Smooth muscle cell (in vitro differentiated cells): ENCODE measurements at regions not wholly inside any gene's neighbourhood (a gene's known extent, or its start where the extent isn't known, plus 50 kb on each side); places are given as distances from the start of the nearest gene placed in this dataset.

Experiments
- DNase-seq: peaks from one replicate; lab custom pipeline; 2025; ENCODE audit not compliant: unreplicated experiment; lab: John Stamatoyannopoulos, UW
- H2AFZ ChIP-seq: fragments of 200-600 bp; sonication (generic); 2 replicates; pipeline ENCODE4 v1.6.0; 2016; ENCODE audit warnings: antibody characterized with exemption, low read depth, mild to moderate bottlenecking
- H3F3A ChIP-seq: fragments of 200-600 bp; sonication (generic); 2 replicates; pipeline ENCODE4 v1.6.0; 2017; ENCODE audit warnings: antibody characterized with exemption, low read depth
- H3K27ac ChIP-seq: fragments of 200-600 bp; sonication (generic); 2 replicates; pipeline ENCODE4 v1.5.1; 2016; ENCODE audit warnings: low read depth, mild to moderate bottlenecking
- H3K27me3 ChIP-seq: fragments of 200-600 bp; sonication (generic); 2 replicates; pipeline ENCODE4 v1.6.1; 2016; ENCODE audit warnings: low read depth, mild to moderate bottlenecking
- H3K36me3 ChIP-seq: fragments of 200-600 bp; sonication (generic); 2 replicates; pipeline ENCODE4 v1.5.1; 2016; ENCODE audit warnings: low read depth
- H3K4me1 ChIP-seq: fragments of 200-600 bp; sonication (generic); 2 replicates; pipeline ENCODE4 v1.5.1; 2016; ENCODE audit warnings: low read depth
- H3K4me2 ChIP-seq: fragments of 200-600 bp; sonication (generic); 2 replicates; pipeline ENCODE4 v1.6.0; 2016; ENCODE audit warnings: mild to moderate bottlenecking
- H3K4me3 ChIP-seq: fragments of 200-600 bp; sonication (generic); 2 replicates; pipeline ENCODE4 v1.5.1; 2016; ENCODE audit warnings: mild to moderate bottlenecking
- H3K79me2 ChIP-seq: fragments of 200-600 bp; sonication (generic); 2 replicates; pipeline ENCODE4 v1.6.0; 2016; ENCODE audit warnings: low read depth, mild to moderate bottlenecking
- H3K9ac ChIP-seq: fragments of 200-600 bp; sonication (generic); 2 replicates; pipeline ENCODE4 v1.6.0; 2016; ENCODE audit warnings: low read depth
- H3K9me3 ChIP-seq: fragments of 200-600 bp; sonication (generic); replicated peaks from 2 replicates; pipeline ENCODE4 v1.5.1; 2016; ENCODE audit warnings: low read depth
- H4K20me1 ChIP-seq: fragments of 200-600 bp; sonication (generic); 2 replicates; pipeline ENCODE4 v1.6.0; 2016; ENCODE audit warnings: low read depth
- WGBS: methylation state at CpG from one replicate; pipeline ENCODE4 v1.1.7; 2016; ENCODE audit warnings: low lambda C conversion rate; 5-methylcytosine and 5-hydroxymethylcytosine counted together
- TF ChIP-seq, protein P1 (sequence below): fragments of 200-600 bp; sonication (generic); IDR thresholded peaks from 2 replicates; pipeline ENCODE4 v1.5.1; 2017; ENCODE audit warnings: borderline replicate concordance, mild to moderate bottlenecking, antibody characterized with exemption; ENCODE audit not compliant: insufficient read depth, poor library complexity, severe bottlenecking

DNA sequence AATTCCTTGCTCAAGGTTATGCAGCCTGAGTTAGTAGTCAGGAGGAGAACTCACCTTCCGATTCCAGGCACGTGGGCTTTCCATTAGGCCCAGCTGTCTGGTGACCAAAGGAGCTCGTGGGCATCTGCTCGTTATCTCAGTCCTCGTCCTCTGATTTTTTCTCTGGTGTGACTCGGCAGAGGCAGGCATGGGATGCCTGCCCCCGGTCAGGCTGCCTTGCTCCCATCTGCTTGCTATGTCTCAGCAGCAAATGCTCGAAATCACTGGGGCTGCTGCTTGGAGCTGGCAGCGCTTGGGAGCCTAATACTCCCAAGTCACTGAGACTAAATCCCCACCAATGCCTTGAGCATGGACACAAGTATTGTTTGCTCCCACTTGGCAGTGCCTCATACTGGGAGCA is 84.5 kb upstream of the NMNAT3 start:
- DNase-seq, result no peak
- 57% methylated on average over 9 of the region's 9 CpGs for WGBS
- no peaks in the 10 kb centered on the region for H3K27me3 ChIP-seq
- H3K9me3 ChIP-seq, result no peaks in the 10 kb centered on the region
- H3K4me2 ChIP-seq, result no peak overlapping the region
- H2AFZ ChIP-seq, result no peak overlapping the region
- H3F3A ChIP-seq, result no peaks in the 10 kb centered on the region
- no peaks in the 10 kb centered on the region for H3K79me2 ChIP-seq
- H3K36me3 ChIP-seq, result no peaks in the 10 kb centered on the region
- H3K9ac ChIP-seq, result no peak overlapping the region
- TF ChIP-seq, protein P1, sequence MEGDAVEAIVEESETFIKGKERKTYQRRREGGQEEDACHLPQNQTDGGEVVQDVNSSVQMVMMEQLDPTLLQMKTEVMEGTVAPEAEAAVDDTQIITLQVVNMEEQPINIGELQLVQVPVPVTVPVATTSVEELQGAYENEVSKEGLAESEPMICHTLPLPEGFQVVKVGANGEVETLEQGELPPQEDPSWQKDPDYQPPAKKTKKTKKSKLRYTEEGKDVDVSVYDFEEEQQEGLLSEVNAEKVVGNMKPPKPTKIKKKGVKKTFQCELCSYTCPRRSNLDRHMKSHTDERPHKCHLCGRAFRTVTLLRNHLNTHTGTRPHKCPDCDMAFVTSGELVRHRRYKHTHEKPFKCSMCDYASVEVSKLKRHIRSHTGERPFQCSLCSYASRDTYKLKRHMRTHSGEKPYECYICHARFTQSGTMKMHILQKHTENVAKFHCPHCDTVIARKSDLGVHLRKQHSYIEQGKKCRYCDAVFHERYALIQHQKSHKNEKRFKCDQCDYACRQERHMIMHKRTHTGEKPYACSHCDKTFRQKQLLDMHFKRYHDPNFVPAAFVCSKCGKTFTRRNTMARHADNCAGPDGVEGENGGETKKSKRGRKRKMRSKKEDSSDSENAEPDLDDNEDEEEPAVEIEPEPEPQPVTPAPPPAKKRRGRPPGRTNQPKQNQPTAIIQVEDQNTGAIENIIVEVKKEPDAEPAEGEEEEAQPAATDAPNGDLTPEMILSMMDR, result no peak
- H3K27ac ChIP-seq, result no peak overlapping the region
- no peaks in the 10 kb centered on the region for H4K20me1 ChIP-seq
- H3K4me1 ChIP-seq, result no peaks in the 10 kb centered on the region
- H3K4me3 ChIP-seq, result no peak overlapping the region

DNA sequence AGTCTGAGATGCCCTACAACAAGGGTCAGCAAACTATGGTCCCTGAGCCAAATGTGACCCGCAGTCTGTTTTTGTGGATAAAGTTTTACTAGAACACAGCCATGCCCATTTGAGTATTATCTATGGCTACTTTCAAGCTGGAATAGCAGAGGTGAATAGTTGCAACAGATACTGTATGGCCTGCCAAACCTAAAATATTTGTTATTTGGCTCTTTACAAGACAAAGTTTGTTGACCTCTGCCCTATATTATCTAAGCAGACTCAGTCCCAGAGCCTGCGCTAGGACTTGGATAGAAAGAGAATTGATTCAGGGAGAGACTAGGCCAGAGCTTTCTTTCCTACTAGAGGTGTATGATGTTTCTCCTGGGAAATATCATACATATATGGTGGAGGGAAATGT is 81.7 kb upstream of the NMNAT3 start:
- Histone ChIP-seq H3K9ac (no peak overlapping the region), H3F3A (no peaks in the 10 kb centered on the region), H3K4me1 (no peaks in the 10 kb centered on the region), H3K27ac (no peak overlapping the region), H2AFZ (no peak overlapping the region), H3K27me3 (no peaks in the 10 kb centered on the region), H3K36me3 (no peaks in the 10 kb centered on the region), H3K79me2 (no peaks in the 10 kb centered on the region), H4K20me1 (no peaks in the 10 kb centered on the region), H3K4me2 (no peak overlapping the region), H3K9me3 (no peaks in the 10 kb centered on the region), H3K4me3 (no peak overlapping the region)
- 96% methylated on average over 2 of the region's 2 CpGs for WGBS
- TF ChIP-seq, protein P1, result no peak
- no peak for DNase-seq

DNA sequence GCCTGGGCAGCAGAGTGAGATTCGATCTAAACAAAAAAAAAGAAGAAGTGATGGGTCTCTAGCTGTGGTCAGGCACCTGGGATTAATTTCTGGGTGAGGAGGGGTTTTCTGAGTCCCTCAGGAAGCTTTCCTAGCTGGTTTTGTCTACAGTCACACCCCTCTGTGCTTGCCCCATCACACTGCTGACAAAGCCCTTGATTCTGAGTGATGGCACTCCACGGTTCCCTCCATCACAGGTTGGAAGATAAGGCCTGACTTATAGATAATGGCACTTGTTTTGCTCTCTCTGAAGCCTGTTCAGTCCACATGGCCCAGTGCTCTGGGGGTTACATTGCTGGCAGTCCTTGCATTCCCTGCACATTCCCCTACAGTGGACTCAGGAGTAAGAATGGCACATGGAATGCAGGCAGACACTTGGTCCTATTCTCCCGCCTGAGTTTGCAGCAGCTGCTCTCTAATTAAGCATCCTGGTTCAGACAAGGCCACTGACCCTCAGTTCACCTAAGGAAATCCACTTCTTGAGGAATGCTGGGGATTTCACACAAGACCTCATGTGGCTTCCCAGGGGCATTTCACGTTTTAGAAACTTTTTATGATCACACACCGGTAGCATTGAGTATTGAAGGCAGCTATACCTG is 81.0 kb upstream of the NMNAT3 start:
- Histone ChIP-seq H3K79me2 (no peaks in the 10 kb centered on the region), H3K27ac (no peak overlapping the region), H3K4me3 (no peak overlapping the region), H3K9ac (no peak overlapping the region), H3K4me1 (no peaks in the 10 kb centered on the region), H4K20me1 (no peaks in the 10 kb centered on the region), H3K27me3 (no peaks in the 10 kb centered on the region), H3K36me3 (no peaks in the 10 kb centered on the region), H3K4me2 (no peak overlapping the region), H2AFZ (no peak overlapping the region), H3K9me3 (no peaks in the 10 kb centered on the region), H3F3A (no peaks in the 10 kb centered on the region)
- WGBS, result 61% methylated on average over 5 of the region's 5 CpGs
- TF ChIP-seq, protein P1, result no peak
- no peak for DNase-seq

DNA sequence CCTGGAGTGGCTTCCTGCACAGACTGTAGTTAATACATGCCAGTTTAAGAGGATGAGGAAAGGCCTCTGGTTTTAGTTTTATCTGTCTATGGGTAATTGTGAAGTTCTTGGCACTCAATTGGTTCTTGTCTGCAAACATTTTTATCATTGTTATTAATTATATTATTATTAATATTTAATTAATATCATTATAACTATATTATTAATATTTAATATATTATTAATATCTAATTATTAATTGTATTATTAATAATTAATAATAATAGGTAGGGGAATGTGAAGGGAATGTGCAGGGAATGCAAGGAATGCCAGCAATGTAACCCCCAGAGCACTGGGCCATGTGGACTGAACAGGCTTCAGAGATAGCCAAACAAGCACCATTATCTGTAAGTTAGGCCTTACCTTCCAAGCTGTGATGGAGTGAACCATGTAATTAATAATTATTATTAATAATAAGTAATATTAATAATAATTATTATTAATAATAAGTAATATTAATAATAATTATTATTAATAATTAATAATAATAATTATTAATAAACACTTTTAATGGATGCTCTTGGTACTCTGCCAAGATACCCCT is 79.8 kb upstream of the NMNAT3 start:
- H3K79me2 ChIP-seq, result no peaks in the 10 kb centered on the region
- H3F3A ChIP-seq, result no peaks in the 10 kb centered on the region
- no peak overlapping the region for H2AFZ ChIP-seq
- H3K36me3 ChIP-seq, result no peaks in the 10 kb centered on the region
- H3K27me3 ChIP-seq, result no peaks in the 10 kb centered on the region
- DNase-seq, result no peak
- H3K4me3 ChIP-seq, result no peak overlapping the region
- no peaks in the 10 kb centered on the region for H3K4me1 ChIP-seq
- TF ChIP-seq, protein P1, result no peak
- H4K20me1 ChIP-seq, result no peaks in the 10 kb centered on the region
- no peak overlapping the region for H3K27ac ChIP-seq
- H3K9ac ChIP-seq, result no peak overlapping the region
- H3K9me3 ChIP-seq, result no peaks in the 10 kb centered on the region
- no peak overlapping the region for H3K4me2 ChIP-seq
